ENCODE measurements at regions not wholly inside any gene's neighbourhood (a gene's known extent, or its start where the extent isn't known, plus 50 kb on each side); places are given as distances from the start of the nearest gene placed in this dataset.

DNA sequence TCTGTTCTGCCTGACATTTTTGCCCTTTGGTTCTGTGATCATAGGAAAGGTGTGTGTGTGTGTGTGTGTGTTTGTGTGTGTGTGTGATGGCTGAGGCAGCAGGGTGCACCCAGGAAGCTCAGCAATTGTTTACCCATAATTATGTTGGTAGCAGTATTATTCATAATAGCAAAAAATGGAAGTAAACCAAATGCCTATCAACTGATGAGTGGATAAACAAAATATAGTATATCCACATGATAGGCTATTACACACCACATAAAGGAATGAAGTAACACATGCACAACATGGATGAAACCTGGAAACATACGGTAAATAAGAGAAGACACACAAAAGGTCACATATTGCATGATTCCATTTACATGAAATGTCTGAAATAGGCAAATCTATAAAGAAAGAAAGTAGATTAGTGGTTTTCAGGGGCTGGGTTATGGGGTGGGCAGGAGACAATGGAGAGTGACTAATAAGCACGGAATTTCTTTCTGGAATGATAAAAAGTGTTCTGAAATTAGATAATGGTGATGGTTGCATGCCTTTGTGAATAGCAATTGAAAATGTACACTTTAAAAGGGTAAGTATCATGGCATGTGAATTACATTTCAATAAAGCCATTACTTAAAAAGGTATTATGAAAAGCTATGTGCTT is 167.2 kb downstream of the POLR2M start:
- TF ChIP-seq POLR2AphosphoS5 (IDR thresholded peaks at IDR 0.05; ENCODE audit: borderline replicate concordance, low read depth, low read length) (no peak), EZH2 (IDR thresholded peaks at IDR 0.05) (no peak)
